HG03558 (cell line): ENCODE measurements at regions not wholly inside any gene's neighbourhood (a gene's known extent, or its start where the extent isn't known, plus 50 kb on each side); places are given as distances from the start of the nearest gene placed in this dataset.
A peak's percentile ranks its signal among the peaks of the same experiment; 100 is the strongest.
"Not testable (repeated sequence)": the region's sequence is repeated elsewhere in the genome, so short reads cannot be mapped to it uniquely, and the experiment has no call there.

ENCODE experiments used
- ATAC-seq: cut with Tn5 transposase; IDR thresholded peaks from one replicate; pipeline ENCODE4 v1.9.1; 2021; ENCODE audit warnings: moderate number of reproducible peaks; ENCODE audit not compliant: unreplicated experiment; ENCODE audit errors: extremely low read depth

DNA sequence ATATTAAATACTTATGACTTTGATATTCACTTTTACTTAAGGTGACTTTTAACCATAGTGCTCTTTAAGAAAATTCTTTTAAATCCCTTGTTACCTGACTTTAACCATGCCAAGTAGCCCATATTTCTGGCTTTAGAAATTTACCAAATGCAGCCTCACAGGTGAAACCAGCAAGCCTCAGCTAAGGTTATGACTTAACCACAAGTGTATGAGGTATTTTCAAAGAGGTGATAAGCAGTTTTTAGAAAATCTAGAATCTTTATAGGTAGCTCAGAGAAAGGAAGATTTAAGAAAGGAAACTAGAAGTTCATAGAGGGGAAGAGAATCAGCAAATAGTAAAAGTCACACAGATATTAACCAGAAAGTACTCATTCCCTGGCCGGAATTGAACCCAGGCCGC, 661.9 kb upstream of the GJE1 start:
- no peak for ATAC-seq

DNA sequence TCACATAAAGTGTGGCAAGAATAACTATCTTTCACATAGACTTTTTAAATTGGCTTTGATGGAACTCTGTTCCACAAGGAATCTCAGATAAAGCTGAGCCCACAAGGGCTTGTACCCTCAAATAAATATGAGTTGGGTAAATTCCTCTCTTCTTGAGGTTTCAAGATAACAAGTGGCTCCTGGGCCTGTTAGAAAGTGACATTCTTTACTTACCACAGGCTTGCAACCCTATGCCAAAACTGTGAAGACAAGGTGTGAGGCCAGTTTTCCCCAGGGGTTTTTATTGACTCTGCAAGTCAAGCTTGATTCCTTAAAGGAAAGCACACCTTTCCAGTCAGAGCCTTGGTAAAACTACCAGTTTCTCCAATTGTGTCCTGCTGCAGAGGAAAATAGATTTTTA, 664.8 kb upstream of the GJE1 start:
- ATAC-seq: no peak

DNA sequence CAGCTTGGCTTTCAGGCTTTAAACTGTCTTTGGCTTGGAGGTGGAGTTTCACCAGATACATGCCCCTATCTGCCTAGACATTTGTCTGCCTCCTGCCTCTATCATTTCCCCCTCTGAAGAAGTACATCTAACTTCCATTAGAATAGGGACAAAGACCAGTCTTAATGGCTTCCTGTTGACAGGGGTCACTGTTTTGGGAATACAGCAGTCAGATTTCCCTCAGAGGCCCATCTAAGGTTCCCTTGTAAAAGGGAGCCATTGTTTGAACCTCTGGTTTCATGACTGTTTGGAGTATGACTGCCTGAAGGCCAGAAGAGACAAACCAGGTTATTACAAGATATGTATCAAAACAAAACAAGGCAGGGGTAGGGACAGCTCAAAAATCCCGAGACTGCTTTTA, 665.7 kb upstream of the GJE1 start:
- no peak for ATAC-seq

DNA sequence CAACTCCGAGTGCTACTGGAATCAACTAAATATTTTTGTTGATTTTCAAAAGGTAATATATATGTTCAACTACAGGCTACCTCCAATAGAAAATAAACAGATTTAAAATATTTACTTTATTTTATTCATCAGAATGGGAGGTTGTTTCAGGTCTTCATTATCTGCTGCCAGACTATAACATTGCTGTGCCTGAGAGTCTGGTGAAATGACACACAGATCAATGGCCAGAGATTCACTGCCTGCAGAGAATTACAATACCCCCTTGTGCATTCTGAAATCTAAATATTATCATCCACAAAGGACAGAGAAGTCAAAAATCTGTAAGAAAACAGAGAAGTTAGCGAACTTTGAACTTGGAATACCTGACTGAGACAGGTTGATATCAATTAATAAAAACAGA, 667.8 kb upstream of the GJE1 start:
- no peak for ATAC-seq

DNA sequence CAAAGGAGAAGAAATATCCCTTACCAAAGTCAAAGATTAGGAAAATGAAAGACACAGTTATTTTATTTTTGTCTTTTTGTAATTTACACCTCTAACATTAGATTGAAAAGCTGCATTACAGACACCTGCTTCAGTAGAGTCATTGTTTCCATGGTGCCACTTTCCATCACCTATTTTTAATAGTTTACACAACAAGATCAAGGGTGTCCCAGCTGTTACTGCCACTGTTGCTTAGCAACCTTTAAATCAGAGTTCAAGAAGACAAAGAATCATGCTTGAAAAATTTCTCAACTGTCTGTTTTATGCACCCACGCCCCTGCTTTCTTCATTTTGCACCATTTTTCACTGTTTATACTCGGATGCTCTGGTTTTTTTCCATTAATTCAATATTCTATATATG, 668.2 kb upstream of the GJE1 start:
- peak; percentile 70 for ATAC-seq

DNA sequence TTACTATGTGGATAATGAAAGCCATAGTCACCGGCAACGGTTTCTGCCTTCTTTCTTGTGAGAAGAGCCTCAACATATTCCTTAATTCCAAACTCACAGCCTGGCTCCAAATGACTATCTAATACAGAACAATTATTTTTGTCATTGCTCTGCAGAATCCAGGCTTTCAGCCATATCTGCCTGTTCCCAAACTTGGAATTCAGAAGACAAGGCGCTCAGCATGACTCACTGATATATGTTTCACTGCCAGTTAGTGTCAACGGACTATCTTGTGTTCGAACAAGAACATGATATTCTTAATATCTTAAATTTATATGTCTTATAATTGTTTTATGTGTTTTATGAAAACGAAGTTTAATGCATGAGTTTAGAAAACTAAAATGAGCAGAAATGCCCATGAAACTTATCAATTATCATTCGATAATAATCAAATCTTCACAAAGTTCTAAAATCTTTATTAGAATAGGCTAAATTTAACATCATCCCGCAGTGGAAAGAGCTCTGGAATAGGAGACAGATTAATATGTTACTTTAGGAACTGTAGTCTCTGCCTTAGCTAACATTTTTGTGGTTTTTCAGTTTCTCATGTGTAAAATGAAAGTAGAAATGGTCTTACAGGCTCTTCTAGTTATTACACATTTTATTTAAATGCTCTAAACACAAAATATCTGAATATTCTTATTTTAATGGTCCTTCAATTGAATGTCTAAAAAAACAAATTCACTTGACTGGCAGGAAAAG, 669.3 kb upstream of the GJE1 start:
- ATAC-seq: peak; percentile 84

DNA sequence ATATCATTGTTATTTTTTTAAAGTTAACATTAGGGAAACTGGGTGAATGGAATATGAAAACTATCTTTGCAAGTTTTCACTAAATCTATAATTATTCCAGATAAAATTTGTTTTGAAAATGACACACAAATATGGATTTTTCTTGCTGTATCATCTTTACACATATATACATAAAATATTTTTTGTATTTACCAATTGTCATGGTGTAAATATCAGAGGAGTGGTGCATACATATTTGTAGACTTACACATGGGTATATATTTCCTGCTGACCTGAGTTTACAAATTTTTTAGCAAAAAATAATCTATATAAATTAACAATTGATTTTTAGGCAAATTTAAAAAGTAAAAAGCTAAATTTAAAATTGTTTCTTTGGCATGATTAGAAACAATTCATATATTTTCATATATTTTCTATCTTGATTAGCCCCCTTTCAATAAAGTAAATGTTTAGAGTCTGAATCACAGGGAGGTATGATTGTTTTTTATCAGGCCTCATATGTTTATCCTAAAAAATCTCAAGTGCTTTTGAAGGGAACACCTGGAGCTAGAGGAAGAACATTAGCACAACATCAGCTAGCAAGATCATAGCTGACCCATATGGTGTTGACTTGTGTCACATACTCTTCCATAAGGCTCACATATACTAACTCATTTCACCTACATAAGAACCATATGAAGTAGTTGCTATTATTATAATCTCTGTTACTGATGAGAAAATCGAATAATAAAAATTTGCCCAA, 671.8 kb upstream of the GJE1 start:
- no peak for ATAC-seq

DNA sequence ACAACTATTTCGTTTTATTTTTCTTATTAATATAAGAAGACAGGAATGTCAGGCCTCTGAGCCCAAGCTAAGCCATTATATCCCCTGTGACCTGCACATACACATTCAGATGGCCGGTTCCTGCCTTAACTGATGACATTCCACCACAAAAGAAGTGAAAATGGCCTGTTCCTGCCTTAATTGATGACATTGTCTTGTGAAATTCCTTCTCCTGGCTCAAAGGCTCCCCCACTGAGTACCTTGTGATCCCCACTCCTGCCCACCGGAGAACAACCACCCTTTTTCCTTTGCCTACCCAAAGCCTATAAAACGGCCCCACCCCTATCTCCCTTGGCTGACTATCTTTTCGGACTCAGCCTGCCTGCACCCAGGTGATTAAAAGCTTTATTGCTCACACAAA, 672.5 kb upstream of the GJE1 start:
- ATAC-seq: not testable (repeated sequence)

DNA sequence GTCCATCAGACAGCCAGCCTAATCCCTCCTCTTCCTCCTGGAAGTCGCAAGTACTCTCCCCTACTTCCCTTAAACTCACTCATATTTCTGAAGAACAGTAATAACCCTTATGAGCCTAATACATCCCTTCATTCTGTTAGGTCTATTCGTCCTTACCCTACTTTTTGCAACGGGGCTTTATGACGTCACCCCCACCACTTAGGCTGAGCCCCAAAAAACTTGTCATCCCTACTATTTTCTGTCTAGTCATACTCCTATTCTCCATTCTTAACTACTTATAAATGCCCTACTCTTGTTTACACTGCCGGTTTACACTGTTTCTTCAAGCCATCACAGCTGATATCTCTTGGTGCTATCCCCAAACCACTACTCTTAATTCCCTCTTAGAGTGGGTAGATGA, 674.7 kb upstream of the GJE1 start:
- not testable (repeated sequence) for ATAC-seq

DNA sequence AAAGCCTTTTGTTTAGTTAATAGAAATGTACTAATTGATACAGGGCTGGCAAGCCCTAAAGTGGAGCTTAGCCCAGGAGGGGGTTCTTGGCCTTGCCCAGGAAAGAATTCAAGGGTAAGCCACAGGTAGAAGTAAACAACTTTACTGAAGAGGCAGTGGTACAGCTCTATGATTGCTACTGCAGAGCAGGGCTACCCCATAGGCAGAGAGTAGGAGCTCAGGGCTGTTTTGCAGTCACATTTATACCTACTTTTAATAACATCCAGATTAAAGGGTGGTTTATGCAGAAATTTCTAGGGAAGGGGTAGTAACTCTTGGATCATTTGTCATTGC, 680.4 kb upstream of the GJE1 start:
- no peak for ATAC-seq

DNA sequence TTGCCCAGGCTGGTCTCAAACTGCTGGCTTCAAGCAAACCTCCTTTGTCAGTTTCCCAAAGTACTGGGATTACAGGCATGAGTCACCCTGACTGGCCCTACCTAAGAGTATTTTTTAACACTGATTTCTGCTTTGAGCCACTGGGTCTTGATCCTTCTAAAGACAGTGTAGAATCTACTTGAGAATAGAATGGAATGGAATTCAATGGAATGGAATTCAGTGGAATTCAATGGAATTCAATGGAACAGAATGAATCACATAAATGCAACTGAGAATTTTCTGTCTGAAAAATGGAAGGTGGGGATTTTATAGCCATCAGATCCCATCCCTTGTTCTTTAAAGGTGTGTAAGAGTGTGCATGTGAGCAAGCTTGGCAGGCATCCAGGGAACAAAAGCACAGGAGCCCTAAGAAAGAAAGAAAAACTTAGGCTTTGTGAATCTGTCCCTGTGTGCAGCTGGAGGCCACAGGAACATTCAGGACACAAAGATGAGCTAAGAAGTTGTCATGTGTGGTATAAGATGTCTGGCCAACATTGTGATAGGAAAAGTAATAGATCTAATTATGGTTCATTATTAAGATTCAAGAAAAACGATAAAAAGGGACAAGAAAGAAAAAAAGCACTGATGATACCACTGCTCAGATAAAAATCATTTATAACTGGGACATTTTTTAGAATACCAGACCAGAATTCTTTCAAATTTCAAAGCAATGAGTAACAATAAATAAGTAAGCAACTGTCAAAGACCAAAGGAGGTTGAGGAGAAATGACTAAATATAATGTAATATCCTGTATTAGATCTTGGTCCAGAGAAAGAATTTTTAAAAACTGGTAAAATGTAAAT, 681.0 kb upstream of the GJE1 start:
- no peak for ATAC-seq

DNA sequence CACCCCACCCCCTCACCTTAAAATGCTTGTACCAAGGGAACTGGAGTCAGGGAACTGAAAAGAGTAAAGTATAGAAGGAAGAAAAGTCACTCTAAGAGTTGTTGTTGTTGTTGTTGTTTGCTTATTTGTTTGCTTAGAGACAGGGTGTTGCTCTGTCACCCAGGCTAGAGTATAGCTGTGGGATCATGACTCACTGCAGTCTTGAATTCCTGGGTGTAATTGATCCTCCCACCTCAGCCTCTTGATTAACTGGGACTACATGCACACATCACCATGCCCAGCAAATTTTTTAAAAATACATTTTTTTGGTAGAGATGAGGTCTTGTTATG, 681.6 kb upstream of the GJE1 start:
- no peak for ATAC-seq

DNA sequence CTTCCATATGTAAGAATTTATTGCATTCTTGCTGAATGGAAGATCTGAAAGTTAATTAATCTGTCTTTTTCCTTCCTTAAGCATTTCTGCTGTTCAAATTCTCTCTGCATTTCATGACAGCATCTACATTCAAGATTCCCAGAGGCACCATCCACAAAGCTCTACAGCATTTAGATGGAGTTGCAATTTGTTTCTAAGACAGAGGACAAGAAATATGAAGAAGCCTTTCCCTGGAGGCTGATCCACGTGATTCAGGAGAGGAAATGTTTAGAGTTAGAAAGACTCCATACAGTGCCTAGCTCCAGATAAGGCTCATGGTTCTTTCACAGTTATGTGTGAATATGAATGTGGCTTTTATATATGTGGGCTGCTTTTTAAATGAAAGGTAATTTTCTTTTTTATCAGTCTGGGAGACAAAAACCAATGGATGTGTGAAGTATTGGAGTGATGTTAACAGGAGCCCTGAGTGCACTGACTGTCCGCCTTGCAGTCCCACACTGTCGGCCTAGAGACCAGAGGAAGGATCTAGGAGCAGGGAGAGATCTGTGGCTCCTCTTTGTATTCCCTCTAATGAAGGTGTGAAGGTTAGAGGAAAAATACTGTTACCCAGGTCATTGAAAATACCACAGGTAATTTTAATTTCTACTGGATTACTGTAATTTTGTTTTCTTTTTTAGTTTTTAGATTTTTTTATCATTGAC, 686.6 kb upstream of the GJE1 start:
- no peak for ATAC-seq

DNA sequence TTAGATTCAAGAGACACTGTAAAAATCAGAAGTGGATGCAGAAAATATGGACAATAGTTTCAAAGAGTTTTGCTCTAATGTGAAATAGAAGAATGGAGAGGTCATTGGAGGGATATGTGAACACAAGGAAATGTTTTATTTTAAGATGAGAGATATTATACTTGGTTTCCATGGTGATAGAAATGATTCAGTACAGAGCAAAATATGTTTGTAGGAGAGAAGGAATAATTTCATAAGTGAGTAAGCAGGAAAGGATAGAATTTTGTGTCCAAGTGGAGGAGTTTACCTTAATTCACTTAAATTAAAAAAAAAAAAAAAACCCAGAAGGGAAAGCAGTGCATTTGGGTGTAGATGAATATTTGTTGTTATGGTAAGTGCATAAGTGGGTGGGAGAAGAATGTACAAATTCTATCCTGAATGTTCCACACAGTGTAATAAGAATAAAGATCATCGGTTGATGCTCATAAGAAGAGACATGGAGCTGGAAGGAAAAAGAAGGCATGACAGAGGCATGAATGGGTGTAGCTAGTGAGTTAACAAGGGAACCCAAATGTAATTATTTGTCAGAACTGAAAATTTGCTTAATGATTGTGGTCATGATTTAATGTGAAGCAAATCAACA, 688.9 kb upstream of the GJE1 start:
- no peak for ATAC-seq

DNA sequence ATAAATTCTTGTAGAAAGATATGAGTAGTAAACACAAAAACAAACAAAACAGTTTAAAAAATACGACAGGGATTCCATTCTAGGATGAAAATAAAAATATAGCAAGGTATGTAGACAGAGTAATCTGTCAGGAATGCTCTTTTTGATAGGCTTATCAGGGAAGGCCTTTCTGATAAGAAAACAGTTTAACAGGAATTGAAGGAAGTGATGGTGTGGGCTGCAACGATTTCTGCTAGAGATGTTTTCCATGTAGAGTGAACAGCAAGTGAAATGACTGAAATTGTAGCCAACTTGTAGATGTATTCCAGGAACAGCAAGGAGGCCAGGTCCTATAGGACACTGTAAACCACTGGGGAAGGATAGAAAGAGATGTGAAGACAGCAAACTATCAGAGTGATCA, 689.7 kb upstream of the GJE1 start:
- no peak for ATAC-seq

DNA sequence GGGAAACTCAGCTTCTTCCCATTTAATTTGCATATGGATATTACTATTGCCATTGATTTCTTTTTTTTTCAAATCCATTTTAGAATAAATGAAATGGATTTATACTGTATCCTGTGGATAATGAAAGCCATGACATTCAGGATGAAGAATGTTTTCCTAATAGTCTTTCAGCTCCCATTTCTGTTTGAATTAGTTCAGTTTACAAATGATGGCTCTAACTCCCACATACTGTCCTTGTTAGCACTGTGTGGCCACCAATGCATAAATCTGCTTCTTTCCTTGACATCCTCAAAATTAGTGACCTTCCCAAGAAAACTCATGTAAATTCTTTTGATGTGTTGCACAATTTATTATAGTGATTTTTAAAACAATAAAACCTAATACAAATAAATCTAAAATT, 693.2 kb upstream of the GJE1 start:
- ATAC-seq: no peak

DNA sequence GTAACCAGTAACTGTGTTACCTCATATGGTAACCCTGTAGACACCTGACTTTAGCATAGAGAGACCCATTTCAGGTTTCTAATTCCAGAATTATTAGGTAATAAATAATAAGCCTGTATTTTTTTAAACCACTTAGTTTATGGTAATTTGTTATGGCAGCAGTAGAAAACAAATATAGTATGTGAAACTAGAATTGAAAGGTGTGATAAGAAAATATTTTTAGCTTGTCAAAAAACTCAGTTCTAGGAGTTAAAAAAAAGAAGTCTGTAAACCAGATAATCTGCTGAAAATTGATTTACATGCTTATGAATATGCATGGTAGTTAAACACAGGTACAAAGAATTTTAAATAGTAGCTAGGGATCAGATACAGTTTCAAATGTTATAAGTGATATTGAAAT, 695.0 kb upstream of the GJE1 start:
- ATAC-seq: no peak

DNA sequence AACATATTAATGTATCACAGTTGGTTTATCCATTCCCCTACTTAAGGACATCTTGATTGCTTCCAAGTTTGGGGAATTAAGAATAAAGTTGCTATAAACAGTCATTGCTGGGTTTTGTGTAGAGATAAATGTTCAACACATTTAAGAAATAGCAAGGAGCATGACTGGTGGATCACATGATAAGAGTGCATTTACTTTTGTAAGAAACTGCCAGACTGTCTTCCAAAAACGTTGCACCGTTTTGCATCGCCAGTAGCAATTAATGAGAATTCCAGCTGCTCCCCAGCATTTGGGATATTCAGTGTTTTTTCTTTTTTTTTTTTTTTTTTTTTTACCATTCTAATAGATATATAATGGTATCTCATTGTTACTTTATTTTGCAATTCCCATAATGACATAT, 695.7 kb upstream of the GJE1 start:
- ATAC-seq: no peak

DNA sequence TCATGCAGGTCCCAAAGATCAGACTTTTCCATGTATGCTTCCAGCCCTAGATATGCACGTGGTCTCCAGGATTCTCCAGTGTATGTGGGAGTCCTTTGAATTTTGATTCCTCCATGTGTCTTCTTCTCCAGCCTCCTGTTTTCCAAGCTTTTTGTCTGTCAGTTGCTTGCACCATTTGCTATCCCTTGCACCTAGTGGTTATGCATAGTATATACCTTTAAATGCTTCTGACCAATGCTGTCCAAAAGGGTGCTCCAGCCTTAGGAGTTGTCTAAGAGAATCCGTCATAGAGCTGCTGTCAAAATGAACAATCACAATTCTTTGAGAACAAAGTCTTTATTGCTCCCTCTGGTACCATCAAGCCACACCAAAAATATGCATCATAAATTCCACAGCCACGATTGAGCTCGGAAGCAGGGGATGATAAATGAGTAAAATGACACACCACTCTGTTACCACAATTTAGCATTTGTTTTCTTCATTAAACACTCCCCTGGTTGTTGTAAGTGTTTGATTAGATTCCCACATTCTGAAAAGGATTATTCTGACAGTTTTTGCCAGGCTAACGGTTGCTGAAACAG, 706.2 kb upstream of the GJE1 start:
- ATAC-seq: no peak

DNA sequence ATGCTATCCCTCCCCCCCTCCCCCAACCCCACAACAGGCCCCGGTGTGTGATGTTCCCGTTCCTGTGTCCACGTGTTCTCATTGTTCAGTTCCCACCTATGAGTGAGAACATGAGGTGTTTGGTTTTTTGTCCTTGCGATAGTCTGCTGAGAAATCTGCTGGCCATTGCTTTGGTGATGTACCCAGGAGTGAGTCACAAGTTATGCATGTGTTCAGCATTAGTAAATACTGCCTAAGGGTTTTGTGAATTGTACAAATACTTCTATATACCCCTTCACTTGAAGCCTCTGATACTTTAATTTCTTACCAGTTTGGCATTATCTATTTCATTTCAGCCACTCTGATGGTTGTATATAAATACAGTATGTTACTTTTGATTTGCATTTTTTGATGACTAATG, 711.3 kb upstream of the GJE1 start:
- no peak for ATAC-seq
